NCI-H446 treated with DMSO at 0.1 percent for 48 hours (cell line): ENCODE measurements at regions not wholly inside any gene's neighbourhood (a gene's known extent, or its start where the extent isn't known, plus 50 kb on each side); places are given as distances from the start of the nearest gene placed in this dataset.
A peak's percentile ranks its signal among the peaks of the same experiment; 100 is the strongest.

ENCODE experiments used
- DNase-seq: peaks from one replicate; lab custom pipeline; 2025; lab: John Stamatoyannopoulos, UW

DNA sequence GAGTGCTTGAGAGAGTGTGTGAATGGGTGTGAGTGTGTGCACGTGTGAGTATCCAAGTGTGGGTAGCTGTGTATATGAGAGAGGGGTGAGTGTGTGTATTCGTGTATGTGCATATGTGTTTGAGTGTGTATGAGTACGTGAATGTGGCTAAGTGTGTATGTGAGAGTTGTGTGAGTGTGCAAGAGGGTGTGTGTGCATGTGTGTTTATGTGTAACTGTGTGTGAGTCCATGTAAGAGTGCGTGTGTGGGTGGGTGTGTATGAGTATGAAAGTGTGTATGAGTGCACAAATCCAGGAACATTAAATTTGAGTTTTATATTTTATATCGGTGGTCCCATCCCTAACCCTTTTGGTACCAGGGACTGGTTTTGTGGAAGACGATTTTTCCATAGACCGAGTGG lies 156.4 kb downstream of the TENT4A start:
- DNase-seq = no peak

DNA sequence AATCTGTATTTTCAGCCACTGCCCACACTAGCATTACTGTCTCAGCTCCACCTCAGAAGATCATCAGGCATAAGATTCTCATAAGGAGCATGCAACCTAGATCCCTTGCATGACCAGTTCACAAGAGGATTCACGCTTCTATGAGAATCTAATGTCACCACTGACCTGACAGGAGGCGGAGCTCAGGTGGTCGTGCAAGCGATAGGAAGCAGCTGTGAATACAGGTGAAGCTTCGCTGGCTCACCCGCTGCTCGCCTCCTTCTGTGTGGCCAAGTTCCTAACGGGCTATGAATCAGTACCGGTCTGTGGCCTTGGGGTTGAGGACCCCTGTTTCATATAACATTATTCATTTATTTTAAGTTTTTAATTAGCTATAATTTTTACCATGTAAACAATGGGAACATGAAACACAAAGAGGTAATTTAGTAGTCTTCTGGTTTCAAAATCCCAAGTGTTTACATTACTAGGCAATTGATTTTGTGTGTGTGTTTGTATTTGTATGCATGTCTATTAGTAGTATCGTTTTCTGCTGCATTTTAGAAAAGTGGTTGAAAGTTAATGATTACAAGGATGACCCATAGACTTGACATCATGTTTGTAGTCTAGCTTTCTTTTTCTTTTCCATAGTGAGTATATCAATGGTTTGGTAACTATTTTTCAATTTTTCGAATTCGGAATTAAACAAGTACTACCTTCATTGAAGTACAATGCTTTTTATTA lies 159.4 kb downstream of the TENT4A start:
- no peak for DNase-seq

DNA sequence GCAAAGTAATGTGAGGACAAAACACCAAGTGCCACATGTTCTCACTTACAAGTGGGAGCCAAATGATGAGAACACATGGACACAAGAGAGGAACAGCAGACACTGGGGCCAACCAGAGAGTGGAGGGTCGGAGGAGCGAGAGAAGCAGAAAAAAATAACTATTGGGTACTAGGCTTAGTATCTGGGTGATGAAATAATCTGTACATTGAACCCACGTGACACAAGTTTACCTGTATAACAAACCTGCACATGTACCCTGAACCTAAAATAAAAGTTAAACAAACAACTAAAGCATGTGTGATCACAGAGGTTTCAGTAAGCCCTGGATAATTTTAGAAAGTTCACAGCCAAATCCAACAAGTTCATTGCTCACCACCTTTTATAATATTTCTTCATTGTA lies 160.1 kb downstream of the TENT4A start:
- no peak for DNase-seq

DNA sequence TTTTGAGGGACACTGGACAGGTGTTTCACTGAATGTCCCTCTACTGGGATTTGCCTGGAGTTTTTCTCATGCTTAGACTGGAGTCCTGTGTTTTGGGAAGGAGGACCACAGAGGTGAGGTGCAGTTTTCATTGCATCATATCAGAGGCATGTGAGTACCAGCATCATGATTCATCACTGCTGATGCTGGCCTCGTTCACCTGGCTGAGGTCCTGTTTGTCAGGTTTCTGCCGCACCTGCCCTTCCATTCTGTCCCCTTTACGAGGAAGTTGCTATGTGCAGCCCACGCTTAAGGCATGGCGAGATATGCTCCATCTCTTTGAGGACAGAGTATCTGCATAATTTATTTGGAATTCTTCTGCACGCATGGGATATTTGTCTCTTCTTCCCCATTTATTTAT lies 162.1 kb downstream of the TENT4A start:
- DNase-seq = no peak

DNA sequence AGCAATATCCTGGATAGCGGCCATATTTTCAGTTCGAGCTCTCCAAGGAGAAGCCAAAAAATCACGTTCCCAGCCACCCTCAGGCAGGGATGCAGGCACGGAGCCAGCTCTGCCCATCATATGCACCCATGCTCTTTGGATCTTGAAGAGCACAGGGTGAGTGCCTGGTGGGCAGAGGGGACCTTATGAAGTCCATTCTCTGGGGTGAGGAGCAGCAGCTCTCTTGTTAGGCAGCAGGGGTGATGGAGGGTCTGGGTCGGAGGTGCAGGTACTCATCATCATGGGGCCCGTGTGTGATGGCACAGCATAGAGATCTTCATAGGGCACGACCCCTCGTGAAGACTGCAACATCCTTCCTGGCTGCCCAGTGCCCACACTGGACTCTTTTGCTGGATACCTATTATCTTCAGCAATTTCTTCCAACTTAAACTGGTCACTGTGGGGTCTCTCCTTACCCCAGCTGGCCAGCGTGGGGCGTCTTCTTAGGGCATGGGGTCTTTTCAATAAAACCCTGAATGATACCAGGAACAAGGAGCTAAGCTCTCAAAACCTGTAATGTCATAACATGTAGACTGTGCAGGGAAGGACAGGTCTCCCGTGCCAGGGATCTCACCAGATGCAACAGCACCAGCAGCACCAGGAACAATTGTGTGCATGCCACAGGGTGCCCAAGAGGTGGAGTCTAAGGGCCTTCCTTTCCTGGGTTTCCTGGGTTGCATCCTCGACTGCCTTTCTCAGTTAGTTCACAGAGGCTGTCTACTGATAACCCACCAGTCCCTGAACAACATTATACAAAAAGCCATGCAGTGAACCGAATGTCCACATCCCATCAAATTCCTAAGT lies 165.0 kb downstream of the TENT4A start:
- no peak for DNase-seq

DNA sequence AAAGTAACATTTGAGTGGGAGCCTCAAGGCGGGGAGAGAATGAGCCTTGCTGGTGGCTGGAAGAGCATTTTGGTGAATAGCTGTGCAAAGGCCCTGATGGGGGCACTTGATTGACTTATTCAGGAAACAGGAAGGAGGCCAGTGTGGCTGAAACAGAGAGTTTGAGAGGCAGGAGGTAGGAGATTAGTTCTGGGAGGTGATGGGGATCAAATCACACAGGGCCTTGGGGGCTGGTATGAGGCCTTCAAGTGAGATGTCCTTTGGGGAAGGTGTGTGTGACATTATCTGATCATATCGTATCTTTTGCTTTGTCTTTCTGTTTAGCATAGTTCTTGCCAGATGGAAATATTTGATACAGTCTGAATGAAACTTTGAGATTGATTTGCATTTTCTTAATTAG lies 172.3 kb downstream of the TENT4A start:
- DNase-seq = no peak

DNA sequence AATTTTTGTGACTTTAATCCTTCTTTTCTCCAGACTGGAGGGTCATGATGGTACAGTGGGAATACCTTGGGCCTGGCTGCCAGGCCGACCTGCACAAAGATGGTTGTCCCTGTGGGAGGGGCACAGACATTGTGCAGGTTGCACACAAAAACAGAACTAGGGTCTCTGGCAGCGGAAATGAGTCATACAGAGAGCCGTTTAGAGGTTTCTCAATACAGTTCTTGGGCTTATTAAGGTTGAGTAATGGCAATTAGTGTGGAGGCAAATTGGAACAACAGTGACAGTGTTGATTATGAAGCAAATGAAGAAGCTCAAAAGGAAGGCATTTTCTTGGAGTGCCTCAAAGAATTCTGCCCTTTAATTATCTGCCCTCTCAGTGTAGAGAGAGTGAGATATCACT lies 173.6 kb downstream of the TENT4A start:
- DNase-seq = no peak

DNA sequence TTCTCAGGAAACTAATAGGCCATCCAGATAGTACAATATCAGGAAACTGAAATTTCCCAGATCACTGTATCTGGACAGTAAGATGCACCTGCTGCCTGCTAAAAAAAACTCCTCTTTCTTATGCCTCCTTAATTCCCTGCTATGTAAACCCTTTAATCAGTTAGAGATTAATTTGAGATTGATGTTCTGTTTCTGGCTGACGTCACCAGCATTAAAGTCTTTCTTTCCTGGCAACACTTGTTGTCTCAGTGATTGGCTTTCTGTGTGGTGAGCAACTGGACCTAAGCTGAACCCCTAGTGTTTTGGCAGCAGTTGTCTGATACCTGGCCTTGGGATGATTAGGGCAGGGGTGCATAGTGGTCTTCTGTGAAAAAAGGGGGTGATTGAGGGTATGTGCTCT lies 175.8 kb downstream of the TENT4A start:
- no peak for DNase-seq

DNA sequence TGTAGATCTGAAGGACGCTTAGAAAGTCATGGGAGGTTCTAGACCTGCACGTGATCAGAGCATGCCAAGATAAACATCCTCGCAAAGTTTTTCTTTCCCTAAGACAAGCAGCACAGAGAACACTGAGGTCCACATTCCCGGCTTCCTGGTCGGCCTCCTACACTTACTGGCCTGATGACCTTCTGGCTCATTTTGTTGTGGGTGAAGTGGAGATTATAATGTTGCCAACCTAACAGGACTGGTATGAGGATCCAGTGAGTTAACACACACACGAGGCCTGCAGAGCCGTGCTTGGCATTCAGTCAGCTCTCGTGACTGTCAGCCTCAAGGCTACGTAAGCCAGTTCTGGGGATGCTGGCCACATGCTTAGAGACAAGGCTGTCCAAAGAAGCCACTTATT lies 186.0 kb downstream of the TENT4A start:
- DNase-seq = peak; percentile 38

DNA sequence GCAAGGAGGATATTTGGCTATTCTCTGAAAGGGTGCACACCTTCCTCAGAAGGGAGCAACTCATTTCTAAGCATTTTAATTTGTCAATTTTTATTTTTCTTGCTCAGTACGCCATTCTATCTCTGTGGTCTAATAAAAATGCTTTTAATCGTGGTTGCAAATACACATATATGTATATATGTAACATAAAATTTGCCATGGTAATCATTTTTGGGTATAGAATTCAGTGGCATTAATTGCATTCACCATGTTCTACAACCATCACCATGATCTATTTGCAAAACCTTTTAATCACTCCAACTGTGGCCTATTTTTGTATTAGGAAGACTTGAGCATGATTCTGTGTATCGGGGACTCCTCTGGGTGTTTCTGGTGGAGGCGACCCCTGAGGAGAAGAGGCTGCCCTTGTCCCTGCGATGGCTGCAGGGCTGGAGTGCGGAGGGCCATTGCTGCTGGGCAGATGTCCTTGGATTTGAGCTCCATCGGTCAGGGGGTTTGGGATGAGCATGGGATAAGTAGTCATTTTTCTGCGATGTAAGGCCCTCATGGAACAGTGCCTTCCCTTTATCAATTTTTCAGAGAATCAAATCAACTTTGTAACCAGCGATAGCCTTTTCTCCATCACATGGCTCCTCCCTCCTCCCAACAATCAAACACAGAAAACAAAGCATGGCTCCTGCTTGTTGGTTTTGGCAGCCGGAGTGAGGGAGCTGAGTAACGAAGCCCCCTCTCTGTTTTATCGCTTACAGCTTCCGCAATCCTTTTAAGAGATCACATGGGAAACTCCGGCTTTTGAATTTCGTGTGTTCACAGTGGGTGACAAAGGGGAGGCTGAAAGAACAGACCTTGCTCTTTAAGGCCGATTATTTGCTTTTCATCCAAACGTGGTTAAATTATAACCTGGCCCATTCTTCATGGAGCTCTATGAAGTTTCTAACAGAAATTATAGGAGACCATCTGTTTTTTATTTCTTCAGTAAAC lies 187.3 kb downstream of the TENT4A start:
- DNase-seq = peak; percentile 73

DNA sequence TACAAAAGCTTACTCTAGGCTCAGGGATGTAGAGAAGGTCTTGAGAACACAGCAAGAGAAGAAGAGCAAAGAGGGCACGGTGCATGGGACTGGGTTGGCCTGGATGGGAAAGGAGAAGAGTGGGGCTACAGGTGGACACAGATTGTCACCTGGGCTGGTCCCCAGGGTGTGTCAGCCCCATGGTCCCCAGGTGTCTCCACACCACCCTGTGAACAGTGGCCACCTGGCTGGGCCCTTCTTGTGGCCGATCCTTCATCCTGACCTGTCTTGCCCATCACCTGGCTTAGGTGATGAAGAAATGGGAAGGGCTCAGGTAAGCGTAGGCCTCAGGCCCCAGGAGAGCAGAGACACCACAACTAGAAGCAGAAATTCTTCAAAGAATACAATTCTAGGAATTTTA lies 188.9 kb downstream of the TENT4A start:
- no peak for DNase-seq

DNA sequence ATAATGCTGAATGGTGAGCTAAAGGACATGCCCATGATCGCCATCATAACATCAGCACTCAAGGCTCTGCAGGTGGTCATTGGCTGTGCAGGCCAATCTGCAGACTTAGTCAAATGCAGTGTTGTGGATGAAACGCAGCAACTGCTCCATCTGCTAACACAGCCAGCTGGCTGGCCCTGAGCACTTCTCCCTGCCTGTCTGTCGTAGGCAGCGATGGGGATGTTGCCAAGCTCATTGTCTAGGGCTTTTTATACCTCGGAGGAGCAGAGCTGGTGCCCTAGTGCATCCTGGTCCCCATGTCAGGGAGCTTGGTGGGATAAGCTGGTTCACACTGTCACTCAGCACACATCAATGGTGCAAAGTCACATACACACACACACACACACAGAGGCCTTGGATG lies 189.4 kb downstream of the TENT4A start:
- peak; percentile 89 for DNase-seq

DNA sequence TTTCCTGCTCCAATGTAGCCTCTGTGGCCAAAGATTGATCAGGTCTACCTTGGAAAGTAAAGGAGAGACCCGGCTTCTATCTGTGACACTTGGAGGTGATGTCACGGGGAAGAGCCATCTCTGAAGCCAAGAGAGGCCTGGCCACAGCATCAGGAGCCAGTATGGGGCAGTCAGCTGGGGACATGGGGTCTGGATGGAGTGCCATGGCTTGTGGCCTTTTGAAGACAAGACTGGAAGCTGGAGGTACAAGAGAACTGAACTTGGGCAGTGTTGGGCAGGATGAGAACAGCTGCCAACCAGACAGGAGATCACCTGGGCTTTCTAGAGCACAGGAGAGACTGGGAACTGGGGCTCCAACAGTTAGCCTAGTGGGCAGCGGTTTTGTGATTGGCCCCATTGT lies 190.7 kb downstream of the TENT4A start:
- DNase-seq = no peak

DNA sequence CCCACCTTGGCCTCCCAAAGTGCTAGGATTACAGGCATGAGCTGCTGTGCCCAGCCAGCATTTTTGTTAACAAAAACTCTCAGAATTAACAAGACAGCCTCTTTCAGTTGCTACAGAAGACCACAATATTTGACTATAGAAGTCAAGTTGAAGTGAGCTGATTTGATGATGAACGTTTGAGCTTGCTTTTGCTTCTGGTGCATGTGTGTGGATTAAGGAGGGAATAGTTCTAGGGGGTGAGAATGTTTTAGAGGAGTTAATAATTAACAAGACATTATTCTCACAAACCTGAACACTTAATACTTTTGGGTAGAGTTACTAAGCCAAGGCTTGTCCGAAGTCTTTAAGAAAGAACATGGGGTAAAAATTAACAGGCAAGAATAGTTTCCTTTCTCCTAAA lies 191.6 kb downstream of the TENT4A start:
- DNase-seq = no peak

DNA sequence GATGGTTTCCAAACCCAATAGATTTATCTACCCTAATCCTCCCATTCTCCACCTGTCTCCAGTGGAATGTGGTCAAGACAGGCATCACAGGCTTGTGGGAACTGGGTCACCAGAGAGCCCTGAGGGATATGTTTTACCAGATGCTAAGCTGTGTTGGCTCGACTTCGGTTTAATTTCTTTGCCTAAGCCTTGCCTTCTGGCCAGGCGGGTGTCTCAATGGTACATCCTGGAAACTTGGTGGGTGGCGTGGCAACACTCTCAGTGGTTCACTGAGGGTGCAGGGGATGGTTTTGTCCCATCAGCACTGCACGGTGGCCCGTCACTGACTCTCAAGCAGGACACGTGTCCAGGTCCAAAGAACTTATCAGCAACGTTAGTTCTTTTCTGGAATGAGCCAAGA lies 192.2 kb downstream of the TENT4A start:
- no peak for DNase-seq

DNA sequence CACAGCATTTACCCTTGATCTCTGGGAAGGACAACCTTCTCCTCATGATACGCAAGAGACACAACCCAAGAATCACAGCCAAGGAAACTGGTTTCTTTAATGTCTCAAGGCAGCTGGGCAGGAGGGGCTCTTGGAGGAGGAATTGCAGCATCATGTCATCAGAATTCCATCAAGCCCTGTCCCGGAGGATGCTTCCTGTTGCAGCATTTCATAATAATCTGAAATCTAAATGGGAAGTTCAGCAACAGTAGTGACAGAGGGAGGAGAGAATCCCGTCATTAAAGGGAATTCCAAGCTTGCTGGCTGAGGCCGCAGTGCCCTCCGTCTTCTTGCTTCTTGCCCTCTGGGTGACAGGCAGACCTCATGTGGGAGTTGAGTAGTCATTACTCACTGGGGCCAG lies 192.7 kb downstream of the TENT4A start:
- DNase-seq = no peak

DNA sequence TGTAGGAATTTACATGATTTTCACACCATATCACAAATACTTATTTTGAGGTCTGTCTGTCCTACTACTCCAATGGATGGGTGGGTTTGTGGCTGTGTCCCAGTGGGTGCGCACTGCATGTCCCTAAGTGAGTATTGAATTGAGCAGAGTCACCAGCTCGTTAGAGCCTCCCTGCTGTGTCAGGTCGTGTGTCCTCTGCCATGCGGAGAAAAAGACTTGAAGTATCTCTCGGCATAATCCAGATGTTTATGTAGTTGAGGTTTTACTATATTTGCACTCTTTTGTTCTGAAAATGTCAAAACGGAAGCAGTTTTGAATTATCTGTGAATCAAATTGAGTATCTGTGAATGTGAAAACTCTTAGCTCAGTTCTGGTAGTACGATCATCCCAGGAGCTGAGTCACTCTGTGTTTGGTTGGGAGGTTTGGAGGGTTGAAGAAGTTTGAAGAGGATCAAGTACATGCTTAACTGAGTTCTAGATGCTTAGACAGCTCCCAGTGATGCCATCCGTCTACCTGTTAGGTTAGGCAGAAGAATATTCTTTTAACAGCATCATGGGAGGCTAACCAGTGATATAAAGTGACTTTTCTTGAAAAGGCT lies 194.2 kb downstream of the TENT4A start:
- DNase-seq = no peak

DNA sequence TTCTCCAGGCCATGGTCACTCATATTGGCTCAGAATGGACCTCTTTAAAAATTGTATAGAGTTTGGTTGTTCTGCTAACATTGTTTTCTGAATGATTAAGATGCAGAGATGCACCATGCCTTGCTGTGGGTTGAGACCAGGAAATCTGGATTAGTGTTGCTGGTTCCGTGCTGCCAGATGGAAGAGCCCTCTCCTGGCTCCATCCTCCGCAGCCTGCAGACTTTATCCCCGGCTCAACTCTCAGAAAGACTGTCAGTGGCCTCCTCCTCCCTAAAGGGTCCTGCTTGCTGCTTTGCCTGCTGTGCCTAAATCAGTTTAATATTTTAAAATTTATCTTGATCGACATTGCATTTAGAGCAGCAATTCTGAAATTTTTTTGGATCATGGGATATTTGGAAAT lies 196.7 kb downstream of the TENT4A start:
- DNase-seq = no peak

DNA sequence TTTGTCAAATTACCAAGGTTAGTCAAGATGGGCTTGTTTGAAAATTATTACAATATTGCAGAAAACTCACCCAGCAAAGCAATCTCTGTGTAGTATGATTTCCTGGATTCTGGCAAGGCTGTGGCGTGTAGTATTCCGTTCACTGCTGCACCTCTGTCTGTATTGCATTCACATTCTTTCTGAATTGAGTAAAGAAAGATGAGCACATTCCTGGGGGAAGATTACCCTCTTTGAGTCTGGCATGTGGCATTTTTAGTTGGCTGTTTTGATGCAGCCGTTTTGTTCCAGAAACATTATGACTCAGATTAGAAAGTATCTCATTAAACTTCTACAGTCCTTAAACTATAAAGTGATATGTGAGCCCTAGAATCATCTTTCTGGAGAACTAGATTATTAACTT lies 197.7 kb downstream of the TENT4A start:
- DNase-seq = no peak

DNA sequence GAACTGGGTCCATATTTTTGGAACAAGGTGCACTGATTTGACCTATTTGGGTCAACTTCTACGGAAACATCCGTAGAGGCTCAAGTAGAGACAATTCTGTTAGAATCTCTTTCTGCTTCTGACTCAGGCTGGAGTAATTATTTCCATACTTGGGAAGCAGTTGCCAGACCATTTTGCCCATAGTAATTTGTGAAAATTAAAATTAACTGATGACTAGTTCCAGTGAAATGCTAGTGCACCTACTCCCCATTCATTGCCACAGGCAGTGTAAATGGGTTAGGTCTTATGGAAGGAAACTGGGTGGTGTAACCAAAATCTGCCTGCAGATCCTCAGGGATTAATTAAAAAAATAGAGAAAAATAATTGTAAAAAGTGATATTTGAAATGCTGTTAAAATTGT lies 201.1 kb downstream of the TENT4A start:
- no peak for DNase-seq

DNA sequence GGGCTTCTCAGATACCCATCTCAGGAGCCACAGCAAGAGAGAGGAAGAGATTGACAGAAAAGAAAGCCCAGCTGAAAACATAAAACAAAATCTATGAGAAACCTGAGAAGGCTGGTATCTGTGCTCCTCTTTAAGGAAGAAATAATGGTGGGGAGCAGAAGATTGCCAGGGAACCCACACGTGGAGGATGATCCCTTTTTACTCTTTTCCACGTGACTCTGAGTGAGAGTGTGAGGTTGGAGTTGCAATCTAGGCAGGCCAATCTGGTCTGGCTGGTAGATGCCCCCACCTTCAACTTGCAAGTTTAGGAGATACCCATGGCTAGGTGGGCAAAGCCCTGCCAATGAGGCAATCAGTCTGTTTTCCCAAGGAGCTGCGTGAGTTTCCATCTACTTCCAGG lies 202.3 kb downstream of the TENT4A start:
- DNase-seq = no peak

DNA sequence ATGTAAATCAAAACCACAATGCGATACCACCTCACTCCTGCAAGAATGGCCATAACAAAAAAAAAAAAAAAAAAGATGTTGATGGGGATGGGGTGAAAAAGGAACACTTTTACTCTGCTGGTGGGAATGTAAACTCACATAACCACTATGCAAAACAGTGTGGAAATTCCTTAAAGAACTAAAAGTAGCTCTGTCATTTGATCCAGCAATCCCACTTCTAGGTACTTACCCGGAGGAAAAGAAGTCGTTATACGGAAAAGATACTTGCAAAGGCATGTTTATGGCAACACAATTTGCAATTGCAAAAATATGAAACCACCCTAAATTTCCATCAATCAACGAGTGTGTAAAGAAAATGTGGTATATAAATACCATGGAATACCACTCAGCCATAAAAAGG lies 205.0 kb downstream of the TENT4A start:
- DNase-seq = no peak
